Activated T-helper 2 cell treated with anti-CD3 and anti-CD28 coated beads, Interferon-gamma antibody, Interleukin-2, Interleukin-4, amounts not matched to agents 10 μg/mL and 5 μg/mL and 100 μg/mL, durations not matched to agents 14 hours and 24 hours and 36 hours (primary cell): ENCODE measurements at regions not wholly inside any gene's neighbourhood (a gene's known extent, or its start where the extent isn't known, plus 50 kb on each side); places are given as distances from the start of the nearest gene placed in this dataset.
"Not testable (repeated sequence)": the region's sequence is repeated elsewhere in the genome, so short reads cannot be mapped to it uniquely, and the experiment has no call there.

Experiments used
- DNase-seq: peaks from one replicate; pipeline ENCODE4 v3.0.0; 2021; ENCODE audit warnings: low spot score
- H3K27ac Mint-ChIP-seq: one replicate; pipeline ENCODE4 v1.8.0; 2021; ENCODE audit warnings: mixed read lengths
- H3K27me3 Mint-ChIP-seq: one replicate; pipeline ENCODE4 v1.8.0; 2021; ENCODE audit warnings: low read depth, mixed read lengths
- H3K36me3 Mint-ChIP-seq: one replicate; pipeline ENCODE4 v1.8.0; 2021; ENCODE audit warnings: low read depth, mixed read lengths
- H3K4me1 Mint-ChIP-seq: one replicate; pipeline ENCODE4 v1.8.0; 2021; ENCODE audit warnings: low read depth, mixed read lengths
- H3K4me3 Mint-ChIP-seq: one replicate; pipeline ENCODE4 v1.8.0; 2021; ENCODE audit warnings: low read depth, mild to moderate bottlenecking, moderate library complexity, mixed read lengths
- H3K9me3 Mint-ChIP-seq: one replicate; pipeline ENCODE4 v1.8.0; 2021; ENCODE audit warnings: mixed read lengths
- intact Hi-C: fragments of 100-400 bp; cut with micrococcal nuclease; formaldehyde crosslinking; loops from one replicate; pipeline ENCODE4 v1.15.1; 2023

DNA sequence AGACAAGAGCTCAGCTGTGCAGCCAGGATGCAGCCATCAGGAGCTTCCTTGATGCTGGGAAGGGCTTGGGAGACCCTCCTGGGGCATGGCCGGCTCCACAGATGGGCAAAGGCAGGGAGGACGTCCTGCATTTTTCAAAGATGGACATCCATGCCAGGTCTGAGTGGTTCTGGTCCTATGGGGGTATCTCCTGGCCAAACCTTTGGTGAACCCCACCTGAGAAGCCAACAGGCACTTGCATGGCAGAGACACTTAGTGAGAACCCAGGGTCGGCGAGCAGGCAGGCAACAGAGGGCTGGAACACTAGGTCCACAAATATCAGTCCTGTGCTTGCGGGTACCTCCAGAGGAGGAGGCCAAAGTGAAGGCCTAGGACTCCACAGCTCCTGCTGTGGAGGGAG, 70.0 kb downstream of the KCTD15 start:
- no peaks in the 10 kb centered on the region for H3K36me3 Mint-ChIP-seq
- no peak overlapping the region for H3K4me3 Mint-ChIP-seq
- DNase-seq: no peak
- H3K4me1 Mint-ChIP-seq: no peaks in the 10 kb centered on the region
- intact Hi-C loops: no loop called here
- H3K27me3 Mint-ChIP-seq: peaks cover 7% of the 10 kb centered on the region
- no peak overlapping the region for H3K27ac Mint-ChIP-seq
- no peaks in the 10 kb centered on the region for H3K9me3 Mint-ChIP-seq

DNA sequence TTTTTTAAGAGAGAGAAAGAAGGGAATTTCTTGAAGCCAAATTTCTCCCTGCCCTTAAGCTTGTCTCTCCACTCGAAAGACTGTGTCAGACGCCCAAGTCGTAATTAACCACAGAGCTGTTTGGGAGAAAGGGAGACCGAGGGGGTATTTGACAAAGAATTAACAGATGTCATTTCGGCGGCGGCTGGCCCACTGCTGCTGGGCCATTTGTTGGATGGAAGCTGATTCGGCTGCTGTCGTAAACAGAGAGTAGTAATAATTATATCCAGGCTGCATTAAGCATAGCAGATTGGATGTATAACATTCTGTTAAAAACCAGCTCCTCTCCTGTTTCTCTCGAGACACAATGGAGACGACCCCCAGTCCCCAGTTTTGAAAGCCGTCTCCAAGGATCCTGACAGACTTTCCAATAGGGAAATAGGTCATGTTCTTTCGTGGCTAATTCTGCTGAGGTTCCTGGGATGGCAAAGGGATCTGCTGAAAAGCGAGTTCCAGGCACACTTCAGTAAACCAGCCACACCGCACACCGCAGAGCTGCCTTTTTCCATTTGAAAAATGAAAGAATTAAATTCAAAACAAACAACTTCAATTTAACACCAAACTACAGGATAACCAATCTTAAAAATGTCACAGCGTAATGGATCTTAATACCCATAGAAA, 71.5 kb downstream of the KCTD15 start:
- Mint-ChIP-seq H3K4me1 (no peaks in the 10 kb centered on the region), H3K4me3 (no peak overlapping the region), H3K36me3 (no peaks in the 10 kb centered on the region), H3K27me3 (peaks cover 7% of the 10 kb centered on the region), H3K27ac (no peak overlapping the region), H3K9me3 (no peaks in the 10 kb centered on the region)
- intact Hi-C loops: no loop called here
- no peak for DNase-seq

DNA sequence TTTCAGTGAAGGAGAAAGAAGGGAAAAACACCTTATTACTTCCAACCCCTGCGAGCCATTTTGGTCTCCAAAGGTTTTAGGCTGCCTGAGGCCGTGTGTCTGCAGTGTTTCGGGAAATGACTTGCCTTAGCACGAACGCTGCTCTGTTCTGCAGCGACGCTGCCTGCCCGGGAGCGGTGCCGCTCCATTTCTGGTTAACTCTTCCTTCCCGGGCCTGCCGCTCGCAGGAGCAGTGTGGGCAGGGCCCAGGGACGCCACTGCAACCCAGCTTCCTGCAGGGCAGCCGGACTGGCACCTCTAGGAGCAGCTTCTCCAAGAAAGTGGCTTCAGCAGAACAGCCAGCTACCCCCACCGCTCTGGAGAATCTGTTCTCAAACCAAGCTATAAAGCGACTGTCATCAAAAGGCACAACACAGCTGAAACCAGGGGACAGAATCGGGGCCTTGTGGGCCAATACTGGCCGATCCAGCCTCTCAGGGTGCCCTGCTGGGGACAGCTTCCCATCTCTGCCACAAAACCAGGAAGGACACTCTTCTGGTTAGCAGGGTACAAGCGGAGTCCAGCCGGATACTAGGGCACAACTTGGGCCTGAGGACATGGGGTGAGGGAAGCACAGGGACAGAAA, 72.2 kb downstream of the KCTD15 start:
- H3K4me1 Mint-ChIP-seq: no peaks in the 10 kb centered on the region

DNA sequence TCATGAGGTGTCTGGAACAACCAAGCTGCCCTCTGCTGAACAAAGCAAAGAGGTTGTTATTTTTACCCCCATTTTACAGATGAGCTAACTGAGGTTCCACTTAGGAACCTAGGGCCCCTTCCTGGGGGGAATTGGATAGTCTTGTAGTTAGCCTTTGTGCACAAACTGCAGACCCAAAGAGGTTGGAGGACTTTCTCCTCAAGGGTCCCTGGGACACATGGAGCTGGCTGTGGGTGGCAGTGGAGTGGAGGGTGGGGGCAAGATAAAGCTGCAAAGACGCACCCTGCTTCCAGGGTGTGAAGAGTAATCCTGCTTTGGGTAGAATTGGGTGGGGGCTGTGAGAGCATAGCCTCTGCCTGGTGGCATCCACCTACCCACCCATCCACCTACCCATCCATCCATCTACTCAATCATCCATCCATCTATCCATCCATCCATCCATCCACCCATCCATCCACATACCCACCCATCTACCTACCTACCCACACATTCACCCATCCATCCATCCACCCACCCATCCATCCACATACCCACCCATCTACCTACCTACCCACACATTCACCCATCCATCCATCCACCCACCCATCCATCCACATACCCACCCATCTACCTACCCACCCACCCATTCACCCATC, 73.7 kb downstream of the KCTD15 start:
- H3K36me3 Mint-ChIP-seq, intact Hi-C loops, H3K9me3 Mint-ChIP-seq, H3K27me3 Mint-ChIP-seq, H3K4me1 Mint-ChIP-seq, H3K27ac Mint-ChIP-seq, DNase-seq, H3K4me3 Mint-ChIP-seq: not testable (repeated sequence)

More for the DNA sequence above, 72.2 kb downstream of the KCTD15 start:
- no peak overlapping the region for H3K4me3 Mint-ChIP-seq
- no peaks in the 10 kb centered on the region for H3K9me3 Mint-ChIP-seq
- intact Hi-C loops: no loop called here
- H3K27ac Mint-ChIP-seq: no peak overlapping the region
- peaks cover 7% of the 10 kb centered on the region for H3K27me3 Mint-ChIP-seq
- H3K36me3 Mint-ChIP-seq: no peaks in the 10 kb centered on the region
- no peak for DNase-seq

DNA sequence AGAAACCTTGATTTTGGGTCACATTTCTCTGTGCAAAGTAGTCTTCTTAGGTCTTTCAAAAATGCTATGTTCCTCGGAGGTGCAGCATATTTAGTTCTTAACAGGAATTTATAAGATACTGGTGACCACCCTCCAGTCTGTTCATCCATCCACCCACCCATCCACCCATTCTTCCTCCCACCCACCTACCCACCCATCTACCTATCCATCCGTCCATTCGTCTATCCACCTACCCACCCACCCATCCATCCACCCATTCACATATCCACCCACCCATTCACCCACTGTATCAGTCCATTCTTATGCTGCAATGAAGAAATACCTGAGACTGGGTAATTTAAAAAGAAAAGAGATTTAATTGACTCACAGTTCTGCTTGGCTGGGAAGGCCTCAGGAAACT, 74.9 kb downstream of the KCTD15 start:
- intact Hi-C loops: no loop called here
- DNase-seq: no peak
- Mint-ChIP-seq H3K4me1 (no peaks in the 10 kb centered on the region), H3K27me3 (peaks cover 7% of the 10 kb centered on the region), H3K9me3 (no peaks in the 10 kb centered on the region), H3K36me3 (no peaks in the 10 kb centered on the region), H3K27ac (no peak overlapping the region), H3K4me3 (no peak overlapping the region)

DNA sequence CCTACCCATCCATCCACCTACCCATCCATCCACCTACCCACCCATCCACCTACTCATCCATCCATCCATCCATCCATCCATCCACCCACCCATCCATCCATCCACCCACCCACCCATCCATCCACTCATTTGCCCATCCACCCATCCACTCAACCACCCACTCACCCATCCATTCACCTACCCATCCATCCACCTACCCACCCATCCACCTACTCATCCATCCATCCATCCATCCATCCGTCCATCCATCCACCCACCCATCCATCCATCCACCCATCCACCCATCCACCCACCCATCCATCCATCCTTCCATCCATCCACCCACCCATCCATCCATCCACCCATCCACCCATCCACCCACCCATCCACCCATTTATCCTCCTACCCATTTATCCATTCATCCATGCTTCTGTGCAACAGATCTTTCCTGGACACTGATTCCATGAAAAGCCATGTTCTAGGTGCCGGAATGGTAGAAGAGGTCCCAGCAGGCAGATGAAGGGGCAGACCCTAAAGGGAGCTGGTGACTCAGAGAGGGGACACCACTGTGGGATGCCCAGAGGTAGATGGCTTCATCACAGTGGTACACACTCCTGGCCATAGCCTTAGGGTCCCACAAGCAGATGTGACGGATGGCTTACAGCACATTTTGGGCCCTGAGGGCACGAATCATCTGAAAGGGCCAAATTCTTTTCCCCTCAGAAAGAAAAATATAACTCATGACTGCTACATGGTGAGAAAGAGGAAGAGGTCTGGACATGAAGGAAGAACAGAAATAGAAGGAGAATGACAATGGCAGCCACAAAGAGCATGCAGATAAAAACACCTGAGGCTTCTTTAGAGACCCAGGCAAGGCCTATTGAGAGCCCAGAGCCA, 76.0 kb downstream of the KCTD15 start:
- intact Hi-C loops: no loop called here
- Mint-ChIP-seq H3K27me3 (peaks cover 7% of the 10 kb centered on the region), H3K4me1 (no peaks in the 10 kb centered on the region), H3K27ac (no peak overlapping the region), H3K9me3 (no peaks in the 10 kb centered on the region), H3K4me3 (no peak overlapping the region), H3K36me3 (no peaks in the 10 kb centered on the region)
- no peak for DNase-seq

DNA sequence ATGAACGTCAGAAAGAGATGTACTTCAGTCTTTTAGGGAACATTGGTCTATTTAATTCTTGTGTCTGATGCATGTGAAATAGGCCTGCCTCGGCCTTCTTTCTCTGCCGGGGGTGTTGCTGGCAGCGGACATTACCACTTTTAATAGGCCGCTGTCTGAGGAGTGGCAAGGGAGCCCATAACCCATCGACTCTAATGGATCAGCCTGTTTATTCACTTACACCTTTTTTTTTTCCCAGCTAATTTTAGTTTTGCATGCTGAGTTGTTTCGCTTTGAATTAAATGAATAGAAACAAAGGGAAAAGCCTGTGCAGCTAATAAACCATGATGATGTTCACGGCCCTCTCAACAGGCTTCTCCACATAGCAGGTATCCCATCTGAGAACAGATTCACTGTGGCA, 78.4 kb downstream of the KCTD15 start:
- intact Hi-C loops: no loop called here
- no peak for DNase-seq
- H3K9me3 Mint-ChIP-seq: no peaks in the 10 kb centered on the region
- no peak overlapping the region for H3K4me3 Mint-ChIP-seq
- H3K27ac Mint-ChIP-seq: no peak overlapping the region
- no peaks in the 10 kb centered on the region for H3K27me3 Mint-ChIP-seq
- H3K4me1 Mint-ChIP-seq: no peaks in the 10 kb centered on the region
- no peaks in the 10 kb centered on the region for H3K36me3 Mint-ChIP-seq

DNA sequence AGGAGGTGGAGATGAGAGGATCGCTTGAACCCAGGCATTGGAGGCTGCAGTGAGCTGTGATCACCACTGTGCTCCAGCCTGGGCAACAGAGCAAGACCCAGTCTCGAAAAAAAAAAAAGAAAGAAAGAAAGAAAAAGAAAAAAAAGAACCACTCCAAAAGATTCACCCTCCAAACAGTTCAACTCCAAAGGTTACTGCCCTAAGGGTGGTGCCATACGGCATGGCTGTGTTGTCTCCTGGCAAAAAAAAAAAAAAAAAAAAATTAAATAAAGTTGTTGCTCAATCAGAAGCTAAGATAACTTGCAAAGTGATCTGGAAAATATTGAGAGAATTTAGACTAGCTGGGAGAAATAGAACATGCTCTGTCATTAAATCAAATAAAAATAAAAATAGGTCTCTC, 79.5 kb downstream of the KCTD15 start:
- no peak overlapping the region for H3K4me3 Mint-ChIP-seq
- no peak for DNase-seq
- H3K27me3 Mint-ChIP-seq: no peaks in the 10 kb centered on the region
- no peak overlapping the region for H3K27ac Mint-ChIP-seq
- no peaks in the 10 kb centered on the region for H3K9me3 Mint-ChIP-seq
- intact Hi-C loops: no loop called here
- no peaks in the 10 kb centered on the region for H3K4me1 Mint-ChIP-seq
- no peaks in the 10 kb centered on the region for H3K36me3 Mint-ChIP-seq

DNA sequence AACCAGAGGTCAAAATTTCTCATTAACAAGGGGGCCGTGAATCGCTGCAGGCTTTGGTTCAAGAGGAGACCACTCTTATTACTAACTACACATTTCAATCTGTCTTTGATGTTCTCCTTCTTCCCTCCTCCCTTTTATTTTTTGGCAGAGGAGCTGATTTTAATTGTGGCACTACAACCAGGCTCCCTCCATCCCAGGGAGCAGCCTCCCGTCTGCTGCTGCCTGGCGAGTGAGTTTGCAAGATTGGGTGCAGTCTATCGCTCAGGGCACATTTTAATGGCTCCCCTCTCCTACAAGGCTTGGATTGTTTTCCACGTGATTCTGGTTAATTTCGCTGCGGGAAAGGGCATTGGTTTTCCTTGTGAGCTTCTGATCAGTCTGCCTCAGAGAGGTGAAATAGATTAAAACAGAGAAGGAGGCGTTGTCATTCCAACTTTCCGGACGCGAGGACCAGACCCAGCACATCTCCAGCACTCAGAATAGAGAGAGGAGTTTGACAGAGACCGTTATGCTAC, 81.4 kb downstream of the KCTD15 start:
- H3K9me3 Mint-ChIP-seq: no peaks in the 10 kb centered on the region
- no peaks in the 10 kb centered on the region for H3K27me3 Mint-ChIP-seq
- H3K36me3 Mint-ChIP-seq: no peaks in the 10 kb centered on the region
- H3K27ac Mint-ChIP-seq: no peak overlapping the region
- H3K4me3 Mint-ChIP-seq: no peak overlapping the region
- H3K4me1 Mint-ChIP-seq: no peaks in the 10 kb centered on the region
- no peak for DNase-seq
- intact Hi-C loops: no loop called here

DNA sequence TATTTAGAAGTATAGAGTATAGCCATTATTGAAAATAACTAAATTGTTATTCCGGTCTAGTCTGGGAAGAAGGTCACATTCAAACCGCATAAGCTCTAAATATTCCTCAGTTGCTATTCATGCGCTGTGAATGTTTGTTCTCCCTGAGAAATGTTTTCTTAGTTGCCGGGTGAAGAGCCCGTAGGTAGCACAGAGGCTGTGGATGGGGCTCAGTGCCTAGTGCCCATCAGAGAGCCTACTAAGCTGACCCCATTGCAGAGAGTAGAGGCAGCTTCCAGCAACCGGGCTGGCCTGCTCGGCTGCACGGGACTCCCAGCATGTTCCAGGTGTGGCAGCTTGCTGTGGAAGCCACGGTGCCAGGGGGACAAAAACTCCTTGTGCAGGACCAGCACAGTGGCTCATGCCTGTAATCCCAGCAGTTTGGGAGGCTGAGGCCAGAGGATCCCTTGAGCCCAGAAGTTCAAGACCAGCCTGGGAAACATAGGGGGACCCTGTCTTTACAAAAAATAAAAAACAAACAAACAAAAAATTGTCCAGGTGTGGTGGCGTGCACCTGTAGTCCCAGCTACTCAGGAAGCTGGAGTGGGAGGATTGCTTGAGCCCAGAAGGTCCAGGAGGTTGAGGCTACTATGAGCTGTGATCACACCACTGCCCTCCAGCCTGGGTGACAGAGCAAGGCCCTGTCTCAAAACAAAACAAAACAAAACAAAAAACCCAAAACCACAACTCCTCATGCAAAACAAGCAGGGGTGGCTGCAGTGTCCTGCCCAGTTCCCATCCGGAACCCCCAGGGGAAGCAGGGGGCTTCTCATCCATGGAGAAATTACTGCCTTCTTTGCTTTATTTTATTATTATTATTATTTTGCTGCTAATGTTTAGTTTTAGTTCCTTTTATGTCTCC, 82.5 kb downstream of the KCTD15 start:
- Mint-ChIP-seq H3K9me3 (no peaks in the 10 kb centered on the region), H3K4me1 (no peaks in the 10 kb centered on the region)
- intact Hi-C loops: no loop called here

DNA sequence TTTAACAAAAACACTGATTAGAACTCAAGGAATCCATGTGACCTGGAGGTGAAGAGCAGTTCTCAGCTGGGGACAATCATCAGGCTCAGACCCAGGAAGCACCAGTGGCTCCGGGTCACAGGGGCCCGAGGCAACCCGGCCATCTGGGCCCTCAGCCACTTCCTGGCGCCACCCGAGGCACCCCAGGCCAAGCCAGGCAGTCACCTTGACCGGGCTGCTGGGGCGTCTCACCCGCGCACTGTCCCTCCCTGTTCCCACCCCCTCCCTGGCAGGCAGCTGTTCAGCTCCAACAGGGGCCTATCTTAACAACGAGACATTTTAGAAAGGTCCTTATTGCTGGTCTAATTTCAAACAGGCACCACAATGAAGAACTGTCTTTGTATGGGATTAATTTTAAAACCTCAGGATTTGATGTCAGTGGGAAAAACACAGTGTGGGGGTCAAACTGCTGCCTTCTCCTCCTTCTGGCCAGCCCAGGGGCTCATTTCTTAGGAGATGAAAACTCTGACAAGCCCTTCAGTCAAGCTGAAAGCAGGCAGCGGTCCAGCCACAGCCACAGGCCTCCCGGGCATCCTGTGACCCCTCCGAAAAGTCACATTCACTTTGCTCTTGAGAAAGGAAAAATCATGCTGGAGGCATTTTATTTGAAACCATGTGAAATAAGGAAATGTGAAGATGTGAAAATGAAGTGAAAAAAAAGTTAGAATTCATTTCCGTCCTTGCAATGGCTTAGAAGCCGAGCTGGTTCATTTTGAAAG, 83.3 kb downstream of the KCTD15 start:
- intact Hi-C loops: no loop called here
- Mint-ChIP-seq H3K9me3 (no peaks in the 10 kb centered on the region), H3K27ac (no peak overlapping the region), H3K4me1 (no peaks in the 10 kb centered on the region), H3K36me3 (no peaks in the 10 kb centered on the region), H3K27me3 (no peaks in the 10 kb centered on the region), H3K4me3 (no peak overlapping the region)
- DNase-seq: no peak

More for the DNA sequence above, 82.5 kb downstream of the KCTD15 start:
- H3K27ac Mint-ChIP-seq: no peak overlapping the region
- H3K36me3 Mint-ChIP-seq: no peaks in the 10 kb centered on the region
- H3K4me3 Mint-ChIP-seq: no peak overlapping the region
- H3K27me3 Mint-ChIP-seq: no peaks in the 10 kb centered on the region
- DNase-seq: no peak
